ENCODE measurements at regions not wholly inside any gene's neighbourhood (a gene's known extent, or its start where the extent isn't known, plus 50 kb on each side); places are given as distances from the start of the nearest gene placed in this dataset.

DNA sequence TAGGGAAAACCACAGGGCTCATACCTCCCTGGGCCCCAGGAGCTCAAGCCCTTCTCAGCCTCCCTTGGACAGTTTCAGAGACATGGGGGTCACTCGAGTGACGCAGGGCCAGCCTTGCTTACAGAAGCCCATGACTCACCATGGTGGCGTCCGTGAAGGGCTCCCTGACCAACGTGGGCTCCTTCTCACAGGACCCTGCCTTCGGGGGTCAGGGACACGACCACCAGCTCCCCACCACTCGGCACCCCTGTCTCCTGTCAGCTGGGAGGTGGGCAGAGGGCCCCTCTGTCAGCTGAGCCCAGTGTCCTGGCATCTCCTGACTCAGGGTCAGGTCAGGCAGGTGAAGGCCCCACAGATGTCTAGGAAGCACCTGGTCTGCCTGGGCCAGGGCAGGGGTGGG, 126.3 kb upstream of the ANO1 start:
- TF ChIP-seq CTCF (IDR thresholded peaks at IDR 0.05; ENCODE audit: insufficient read depth, low read depth, low read length): no peak
- no peak for TF ChIP-seq EZH2 (IDR thresholded peaks at IDR 0.05; ENCODE audit: insufficient read depth, low read length)
